Stimulated activated CD4-positive, alpha-beta T cell treated with anti-CD3 and anti-CD28 coated beads, TNF-alpha, amount 100 ng/mL, for 1 hour (primary cell): ENCODE measurements at regions not wholly inside any gene's neighbourhood (a gene's known extent, or its start where the extent isn't known, plus 50 kb on each side); places are given as distances from the start of the nearest gene placed in this dataset.

Experiments used
- DNase-seq, 3 donors: peaks; one replicate each; pipeline ENCODE4 v3.0.0-alpha.2; 2020; ENCODE audit warnings: low read depth in 3 of 3, low spot score in 1 of 3

- DNase-seq: no peak
Measured at GRCh38 chr1:43065616-43066399, 106.3 kb downstream of the EBNA1BP2 start.

GRCh38 chr1:43065191-43065590 is 106.5 kb upstream of the SLC2A1 start:
- DNase-seq: no peak

- DNase-seq: no peak
Measured at GRCh38 chr1:43063394-43064219, 104.9 kb upstream of the SLC2A1 start.

GRCh38 chr1:43062527-43063095 is 103.9 kb upstream of the SLC2A1 start:
- DNase-seq: no peak

GRCh38 chr1:43061757-43062156 is 103.1 kb upstream of the SLC2A1 start:
- no peak for DNase-seq

GRCh38 chr1:43059640-43060574 is 101.2 kb upstream of the SLC2A1 start:
- DNase-seq: no peak

- DNase-seq: no peak
Measured at GRCh38 chr1:43058545-43059360, 100.1 kb upstream of the SLC2A1 start.

GRCh38 chr1:43058056-43058455 is 99.4 kb upstream of the SLC2A1 start:
- no peak for DNase-seq

GRCh38 chr1:43057567-43057966 is 98.9 kb upstream of the SLC2A1 start:
- DNase-seq: no peak

GRCh38 chr1:43056981-43057391 is 98.3 kb upstream of the SLC2A1 start:
- no peak for DNase-seq

- DNase-seq: no peak
Measured at GRCh38 chr1:43056460-43056859, 97.8 kb upstream of the SLC2A1 start.

GRCh38 chr1:43054961-43055360 is 96.3 kb upstream of the SLC2A1 start:
- DNase-seq: no peak

GRCh38 chr1:43052786-43053439 is 94.2 kb upstream of the SLC2A1 start:
- no peak for DNase-seq

- DNase-seq: no peak
Measured at GRCh38 chr1:43052322-43052721, 93.7 kb upstream of the SLC2A1 start.

- DNase-seq: no peak
Measured at GRCh38 chr1:43049481-43049880, 90.8 kb upstream of the SLC2A1 start.

- DNase-seq: no peak
Measured at GRCh38 chr1:43048601-43049011, 89.9 kb upstream of the SLC2A1 start.

GRCh38 chr1:43047135-43047534 is 88.5 kb upstream of the SLC2A1 start:
- DNase-seq: no peak

- no peak for DNase-seq
Measured at GRCh38 chr1:43044572-43045361, 86.1 kb upstream of the SLC2A1 start.

GRCh38 chr1:43043695-43044094 is 85.0 kb upstream of the SLC2A1 start:
- DNase-seq: no peak
